B cell (primary cell): ENCODE measurements at regions not wholly inside any gene's neighbourhood (a gene's known extent, or its start where the extent isn't known, plus 50 kb on each side); places are given as distances from the start of the nearest gene placed in this dataset.

Experiments used
- EZH2 ChIP-seq: IDR thresholded peaks from 2 replicates; pipeline ENCODE4 v1.6.1; 2012; ENCODE audit warnings: borderline replicate concordance, low read depth, mild to moderate bottlenecking, moderate library complexity, low read length; ENCODE audit not compliant: insufficient read depth, poor library complexity, severe bottlenecking
- TF ChIP-seq, protein P1 (sequence below): fragments of 200-600 bp; IDR thresholded peaks from one replicate; pipeline ENCODE4 v1.8.0; 2022; ENCODE audit warnings: antibody characterized with exemption, mild to moderate bottlenecking

DNA sequence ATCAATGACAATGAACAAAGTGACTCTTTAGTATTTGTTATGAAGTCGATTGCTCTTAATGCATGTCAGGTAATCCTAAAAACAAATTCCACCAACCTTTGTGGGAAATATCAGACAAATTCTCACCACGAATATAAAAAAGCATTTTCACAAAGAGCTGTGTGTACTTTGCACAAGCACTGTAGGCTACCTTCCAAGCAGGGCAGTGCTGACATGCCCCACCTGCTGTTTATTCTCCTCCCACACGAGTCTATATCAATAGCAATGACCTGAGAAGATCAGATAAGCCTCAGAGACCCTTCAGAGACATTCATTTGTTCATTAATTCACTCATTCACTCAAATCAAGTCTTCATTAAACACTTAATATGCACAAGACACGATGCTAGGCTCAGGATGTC lies 469.1 kb downstream of the ZSWIM6 start:
- TF ChIP-seq, protein P1, sequence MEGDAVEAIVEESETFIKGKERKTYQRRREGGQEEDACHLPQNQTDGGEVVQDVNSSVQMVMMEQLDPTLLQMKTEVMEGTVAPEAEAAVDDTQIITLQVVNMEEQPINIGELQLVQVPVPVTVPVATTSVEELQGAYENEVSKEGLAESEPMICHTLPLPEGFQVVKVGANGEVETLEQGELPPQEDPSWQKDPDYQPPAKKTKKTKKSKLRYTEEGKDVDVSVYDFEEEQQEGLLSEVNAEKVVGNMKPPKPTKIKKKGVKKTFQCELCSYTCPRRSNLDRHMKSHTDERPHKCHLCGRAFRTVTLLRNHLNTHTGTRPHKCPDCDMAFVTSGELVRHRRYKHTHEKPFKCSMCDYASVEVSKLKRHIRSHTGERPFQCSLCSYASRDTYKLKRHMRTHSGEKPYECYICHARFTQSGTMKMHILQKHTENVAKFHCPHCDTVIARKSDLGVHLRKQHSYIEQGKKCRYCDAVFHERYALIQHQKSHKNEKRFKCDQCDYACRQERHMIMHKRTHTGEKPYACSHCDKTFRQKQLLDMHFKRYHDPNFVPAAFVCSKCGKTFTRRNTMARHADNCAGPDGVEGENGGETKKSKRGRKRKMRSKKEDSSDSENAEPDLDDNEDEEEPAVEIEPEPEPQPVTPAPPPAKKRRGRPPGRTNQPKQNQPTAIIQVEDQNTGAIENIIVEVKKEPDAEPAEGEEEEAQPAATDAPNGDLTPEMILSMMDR, result no peak
- no peak for TF ChIP-seq EZH2
